Panc1 (cell line): ENCODE measurements at regions not wholly inside any gene's neighbourhood (a gene's known extent, or its start where the extent isn't known, plus 50 kb on each side); places are given as distances from the start of the nearest gene placed in this dataset.

Experiments
- ATAC-seq: fragments of 200-7000 bp; cut with Tn5 transposase; 2 replicates; pipeline ENCODE4 v1.9.1; 2020; ENCODE audit warnings: mild to moderate bottlenecking, moderate library complexity
- BruUV-seq: library from RNA; stranded (reverse); fragments of 400-500 nt; replicated peaks from 2 replicates; lab custom pipeline; 2021; lab: Mats Ljungman, UMichigan
- CTCF ChIA-PET: fragments of 300-600 bp; sonication (Branson Sonifier 250); formaldehyde crosslinking; loops from one replicate; lab custom pipeline; 2022; ENCODE audit warnings: antibody characterized with exemption; lab: Charles Lee
- POLR2A ChIA-PET: fragments of 300-600 bp; sonication (Branson Sonifier 250); formaldehyde crosslinking; loops from one replicate; lab custom pipeline; 2022; ENCODE audit warnings: antibody characterized with exemption; lab: Charles Lee
- DNase-seq: peaks from one replicate; pipeline ENCODE4 v3.0.0-alpha.2; 2010; ENCODE audit warnings: low read depth, low spot score
- H3K27ac ChIP-seq: 2 replicates; pipeline ENCODE4 v1.5.1; 2011; ENCODE audit warnings: mild to moderate bottlenecking, low read length, inconsistent platforms
- H3K27me3 ChIP-seq: fragments of 200-500 bp; sonication (Bioruptor generic); 2 replicates; pipeline ENCODE4 v1.6.0; 2014; ENCODE audit warnings: low read length, inconsistent platforms; ENCODE audit not compliant: control insufficient read depth, insufficient read depth
- H3K36me3 ChIP-seq: fragments of 200-500 bp; sonication (Bioruptor generic); 2 replicates; pipeline ENCODE4 v1.5.1; 2014; ENCODE audit warnings: inconsistent platforms, mild to moderate bottlenecking, low read length, moderate library complexity; ENCODE audit not compliant: control insufficient read depth, insufficient read depth
- H3K4me1 ChIP-seq: 2 replicates; pipeline ENCODE4 v1.5.1; 2011; ENCODE audit warnings: inconsistent platforms, mild to moderate bottlenecking, low read length, moderate library complexity; ENCODE audit not compliant: control insufficient read depth, insufficient read depth
- H3K4me3 ChIP-seq, 2 experiments: 2 replicates each; pipeline ENCODE4 v1.5.1; 2011 to 2012; ENCODE audit warnings: low read depth in 2 of 2, low read length in 2 of 2, mild to moderate bottlenecking in 2 of 2, inconsistent platforms in 1 of 2, moderate library complexity in 1 of 2
- H3K9me3 ChIP-seq: fragments of 200-500 bp; sonication (Bioruptor generic); 2 replicates; pipeline ENCODE4 v1.5.1; 2014; ENCODE audit warnings: low read depth, mild to moderate bottlenecking, inconsistent platforms, low read length, moderate library complexity; ENCODE audit not compliant: control insufficient read depth, insufficient read depth
- POLR2AphosphoS5 ChIP-seq: IDR thresholded peaks from 2 replicates; pipeline ENCODE4 v1.6.1; 2012; ENCODE audit warnings: mild to moderate bottlenecking, low read depth, low read length, moderate library complexity
- SIN3A ChIP-seq: IDR thresholded peaks from 2 replicates; pipeline ENCODE4 v1.6.1; 2012; ENCODE audit warnings: low read depth, mild to moderate bottlenecking, low read length, moderate library complexity, borderline replicate concordance; ENCODE audit not compliant: insufficient read depth
- TCF7L2 ChIP-seq: IDR thresholded peaks from 2 replicates; pipeline ENCODE4 v1.6.1; 2011; ENCODE audit warnings: mild to moderate bottlenecking, low read depth, low read length, inconsistent platforms
- in situ Hi-C: cut with HindIII; loops from 2 replicates; pipeline ENCODE4 v1.10.0; 2016; ENCODE audit warnings: low sequenced_read_pairs, low pct_unique_long_range_greater_than_20kb
- intact Hi-C: fragments of 100-400 bp; cut with micrococcal nuclease; formaldehyde crosslinking; loops from one replicate; pipeline ENCODE4 v1.10.0; 2022; ENCODE audit not compliant: unreplicated experiment
- TF ChIP-seq, protein P1 (sequence below), 2 experiments: IDR thresholded peaks; 2 replicates each; pipeline ENCODE4 v1.6.1; 2011 to 2012; ENCODE audit warnings: low read depth in 2 of 2, control low read depth in 1 of 2, low read length in 1 of 2, mild to moderate bottlenecking in 1 of 2, moderate library complexity in 1 of 2; ENCODE audit not compliant: insufficient read depth in 1 of 2
- TF ChIP-seq, protein P2 (sequence below): fragments of 450-650 bp; IDR thresholded peaks from 2 replicates; pipeline ENCODE4 v1.5.1; 2017; ENCODE audit warnings: mild to moderate bottlenecking

DNA sequence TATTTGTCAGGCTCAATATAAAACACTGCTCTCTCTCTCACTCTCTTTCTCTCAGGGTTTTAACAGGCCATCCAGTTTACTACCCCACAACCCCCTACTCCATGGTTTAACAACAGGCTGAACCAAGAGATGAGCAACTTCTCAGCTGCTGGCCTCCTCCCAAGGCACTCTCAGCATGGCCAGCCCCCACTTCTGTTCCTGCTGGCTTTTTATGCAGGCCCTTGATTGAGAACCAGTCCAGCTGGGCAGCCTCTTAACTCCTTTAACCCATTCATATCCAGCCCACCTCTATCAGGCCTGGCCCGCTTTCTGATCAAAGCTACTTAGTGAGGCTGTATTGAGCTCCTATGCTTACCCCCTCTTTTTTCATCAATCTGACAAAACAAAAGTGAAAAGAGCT lies 346.8 kb upstream of the POU3F2 start:
- intact Hi-C loops (no loop called here), in situ Hi-C loops (no loop called here)
- Histone ChIP-seq H3K27me3 (no peaks in the 10 kb centered on the region), H3K4me1 (no peaks in the 10 kb centered on the region), H3K4me3 (no peak overlapping the region), H3K36me3 (no peaks in the 10 kb centered on the region), H3K27ac (no peak overlapping the region), H3K9me3 (no peaks in the 10 kb centered on the region)
- TF ChIP-seq POLR2AphosphoS5 (no peak), TCF7L2 (no peak), SIN3A (no peak)
- TF ChIP-seq, protein P1, sequence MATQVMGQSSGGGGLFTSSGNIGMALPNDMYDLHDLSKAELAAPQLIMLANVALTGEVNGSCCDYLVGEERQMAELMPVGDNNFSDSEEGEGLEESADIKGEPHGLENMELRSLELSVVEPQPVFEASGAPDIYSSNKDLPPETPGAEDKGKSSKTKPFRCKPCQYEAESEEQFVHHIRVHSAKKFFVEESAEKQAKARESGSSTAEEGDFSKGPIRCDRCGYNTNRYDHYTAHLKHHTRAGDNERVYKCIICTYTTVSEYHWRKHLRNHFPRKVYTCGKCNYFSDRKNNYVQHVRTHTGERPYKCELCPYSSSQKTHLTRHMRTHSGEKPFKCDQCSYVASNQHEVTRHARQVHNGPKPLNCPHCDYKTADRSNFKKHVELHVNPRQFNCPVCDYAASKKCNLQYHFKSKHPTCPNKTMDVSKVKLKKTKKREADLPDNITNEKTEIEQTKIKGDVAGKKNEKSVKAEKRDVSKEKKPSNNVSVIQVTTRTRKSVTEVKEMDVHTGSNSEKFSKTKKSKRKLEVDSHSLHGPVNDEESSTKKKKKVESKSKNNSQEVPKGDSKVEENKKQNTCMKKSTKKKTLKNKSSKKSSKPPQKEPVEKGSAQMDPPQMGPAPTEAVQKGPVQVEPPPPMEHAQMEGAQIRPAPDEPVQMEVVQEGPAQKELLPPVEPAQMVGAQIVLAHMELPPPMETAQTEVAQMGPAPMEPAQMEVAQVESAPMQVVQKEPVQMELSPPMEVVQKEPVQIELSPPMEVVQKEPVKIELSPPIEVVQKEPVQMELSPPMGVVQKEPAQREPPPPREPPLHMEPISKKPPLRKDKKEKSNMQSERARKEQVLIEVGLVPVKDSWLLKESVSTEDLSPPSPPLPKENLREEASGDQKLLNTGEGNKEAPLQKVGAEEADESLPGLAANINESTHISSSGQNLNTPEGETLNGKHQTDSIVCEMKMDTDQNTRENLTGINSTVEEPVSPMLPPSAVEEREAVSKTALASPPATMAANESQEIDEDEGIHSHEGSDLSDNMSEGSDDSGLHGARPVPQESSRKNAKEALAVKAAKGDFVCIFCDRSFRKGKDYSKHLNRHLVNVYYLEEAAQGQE (IDR thresholded peaks at IDR 0.05; ENCODE audit: insufficient read depth in 1 of 2, low read depth in 2 of 2, low read length in 1 of 2): no peak
- TF ChIP-seq, protein P2, sequence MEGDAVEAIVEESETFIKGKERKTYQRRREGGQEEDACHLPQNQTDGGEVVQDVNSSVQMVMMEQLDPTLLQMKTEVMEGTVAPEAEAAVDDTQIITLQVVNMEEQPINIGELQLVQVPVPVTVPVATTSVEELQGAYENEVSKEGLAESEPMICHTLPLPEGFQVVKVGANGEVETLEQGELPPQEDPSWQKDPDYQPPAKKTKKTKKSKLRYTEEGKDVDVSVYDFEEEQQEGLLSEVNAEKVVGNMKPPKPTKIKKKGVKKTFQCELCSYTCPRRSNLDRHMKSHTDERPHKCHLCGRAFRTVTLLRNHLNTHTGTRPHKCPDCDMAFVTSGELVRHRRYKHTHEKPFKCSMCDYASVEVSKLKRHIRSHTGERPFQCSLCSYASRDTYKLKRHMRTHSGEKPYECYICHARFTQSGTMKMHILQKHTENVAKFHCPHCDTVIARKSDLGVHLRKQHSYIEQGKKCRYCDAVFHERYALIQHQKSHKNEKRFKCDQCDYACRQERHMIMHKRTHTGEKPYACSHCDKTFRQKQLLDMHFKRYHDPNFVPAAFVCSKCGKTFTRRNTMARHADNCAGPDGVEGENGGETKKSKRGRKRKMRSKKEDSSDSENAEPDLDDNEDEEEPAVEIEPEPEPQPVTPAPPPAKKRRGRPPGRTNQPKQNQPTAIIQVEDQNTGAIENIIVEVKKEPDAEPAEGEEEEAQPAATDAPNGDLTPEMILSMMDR: no peak
- CTCF ChIA-PET: no interaction called here
- ATAC-seq: no peak
- POLR2A ChIA-PET: no interaction called here
- no TSS peak for BruUV-seq
- no peak for DNase-seq

DNA sequence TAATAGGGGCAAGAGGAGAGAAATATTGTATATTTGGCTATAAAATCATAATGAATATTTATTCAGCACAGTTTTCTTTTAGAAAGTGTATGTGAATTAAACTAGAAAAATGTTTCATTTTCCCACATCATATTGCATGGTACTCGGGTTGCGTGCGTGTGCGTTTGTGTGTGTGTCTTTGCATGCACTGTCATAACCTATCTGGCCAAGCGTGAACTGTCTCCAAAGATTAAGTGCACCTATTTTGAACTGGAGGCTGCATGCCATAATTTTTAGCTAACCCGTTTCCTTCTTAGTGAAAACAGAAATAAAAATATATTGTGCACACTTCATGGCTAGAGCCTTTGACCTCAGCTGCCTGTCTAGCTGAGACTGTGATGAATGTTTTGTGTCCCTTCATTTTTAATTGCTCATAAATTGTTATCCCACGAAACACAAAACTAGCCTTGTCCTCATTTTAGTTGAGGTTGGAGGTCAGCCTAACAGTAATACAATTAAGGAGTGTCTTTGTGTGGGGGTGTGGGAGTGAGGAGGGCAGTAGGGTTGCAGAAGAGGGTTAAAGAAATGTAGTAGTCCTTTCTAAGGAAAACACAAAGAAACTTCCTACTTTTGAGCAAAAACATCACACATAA lies 336.1 kb upstream of the POU3F2 start:
- H3K36me3 ChIP-seq: no peaks in the 10 kb centered on the region; the same call in 1 of the 2 replicates
- TF ChIP-seq TCF7L2: no peak
- TF ChIP-seq SIN3A: no peak
- no peak for TF ChIP-seq POLR2AphosphoS5
- TF ChIP-seq, protein P2: no peak
- TF ChIP-seq, protein P1 (IDR thresholded peaks at IDR 0.05; ENCODE audit: insufficient read depth in 1 of 2, low read depth in 2 of 2, low read length in 1 of 2): no peak
- DNase-seq (no peak), ATAC-seq (no peak)
- ChIA-PET POLR2A (no interaction called here), CTCF (no interaction called here)
- H3K4me3 ChIP-seq: no peak overlapping the region
- BruUV-seq: no TSS peak
- H3K9me3 ChIP-seq: no peaks in the 10 kb centered on the region
- intact Hi-C loops: no loop called here
- H3K27me3 ChIP-seq: no peaks in the 10 kb centered on the region
- no peak overlapping the region for H3K27ac ChIP-seq
- no peaks in the 10 kb centered on the region for H3K4me1 ChIP-seq
- in situ Hi-C loops: no loop called here
